Limb (tissue), 2 donors: ENCODE measurements at regions not wholly inside any gene's neighbourhood (a gene's known extent, or its start where the extent isn't known, plus 50 kb on each side); places are given as distances from the start of the nearest gene placed in this dataset.
"Not testable (repeated sequence)": the region's sequence is repeated elsewhere in the genome, so short reads cannot be mapped to it uniquely, and the experiment has no call there.

Experiments used
- DNase-seq, 2 donors: peaks; one replicate each; pipeline ENCODE4 v3.0.0-alpha.2; 2016; ENCODE audit errors: extremely low spot score in 2 of 2

- DNase-seq = no peak
These were observed 1505.8 kb upstream of the SLC39A10 start for GRCh38 chr2:194151231-194151630.

- DNase-seq = no peak
These were observed 1521.6 kb upstream of the SLC39A10 start for GRCh38 chr2:194135463-194135862.

GRCh38 chr2:194128810-194129209 is 1528.2 kb upstream of the SLC39A10 start:
- no peak for DNase-seq

- no peak for DNase-seq
These were observed 1530.6 kb upstream of the SLC39A10 start for GRCh38 chr2:194126418-194126817.

GRCh38 chr2:194116861-194117260 is 1540.2 kb upstream of the SLC39A10 start:
- DNase-seq = no peak

GRCh38 chr2:194105358-194105757 is 1551.7 kb upstream of the SLC39A10 start:
- no peak for DNase-seq

- DNase-seq = no peak
These were observed 1552.3 kb upstream of the SLC39A10 start for GRCh38 chr2:194104687-194105086.

GRCh38 chr2:194103941-194104659 is 1552.9 kb upstream of the SLC39A10 start:
- no peak for DNase-seq

GRCh38 chr2:194102546-194102945 is 1554.5 kb upstream of the SLC39A10 start:
- no peak for DNase-seq

GRCh38 chr2:194100201-194100600 is 1556.8 kb upstream of the SLC39A10 start:
- DNase-seq = no peak

- DNase-seq = no peak
These were observed 1560.6 kb upstream of the SLC39A10 start for GRCh38 chr2:194096402-194096801.

GRCh38 chr2:194095359-194095758 is 1561.7 kb upstream of the SLC39A10 start:
- DNase-seq = no peak

- no peak for DNase-seq
These were observed 1566.6 kb upstream of the SLC39A10 start for GRCh38 chr2:194090251-194090905.

- no peak for DNase-seq
These were observed 1569.7 kb upstream of the SLC39A10 start for GRCh38 chr2:194087089-194087958.

GRCh38 chr2:194086129-194086528 is 1570.9 kb upstream of the SLC39A10 start:
- no peak for DNase-seq

GRCh38 chr2:194079989-194080388 is 1577.0 kb upstream of the SLC39A10 start:
- no peak for DNase-seq

GRCh38 chr2:194077366-194077765 is 1579.7 kb upstream of the SLC39A10 start:
- no peak for DNase-seq

GRCh38 chr2:194062401-194062800 is 1594.6 kb upstream of the SLC39A10 start:
- DNase-seq = no peak

GRCh38 chr2:194060269-194060668 is 1596.8 kb upstream of the SLC39A10 start:
- DNase-seq = no peak

- no peak for DNase-seq
These were observed 1602.7 kb upstream of the SLC39A10 start for GRCh38 chr2:194054313-194054712.

GRCh38 chr2:194044321-194044720 is 1612.7 kb upstream of the SLC39A10 start:
- DNase-seq = no peak

- DNase-seq = not testable (repeated sequence)
These were observed 1635.9 kb upstream of the SLC39A10 start for GRCh38 chr2:194021130-194021529.
